ENCODE measurements at regions not wholly inside any gene's neighbourhood (a gene's known extent, or its start where the extent isn't known, plus 50 kb on each side); places are given as distances from the start of the nearest gene placed in this dataset.

GRCh38 chr7:25544254-25544653 is 316.0 kb upstream of the NPVF start:
- TF ChIP-seq CTCF (IDR thresholded peaks at IDR 0.05) (no peak), POLR2A (IDR thresholded peaks at IDR 0.05) (no peak)

Data from adrenal gland (tissue), 5 donors.